ENCODE measurements at regions not wholly inside any gene's neighbourhood (a gene's known extent, or its start where the extent isn't known, plus 50 kb on each side); places are given as distances from the start of the nearest gene placed in this dataset.

GRCh38 chr15:70487387-70487740 lies 276.0 kb downstream of the UACA start:
- TF ChIP-seq CTCF (IDR thresholded peaks at IDR 0.05; ENCODE audit: low read depth, low read length, poor library complexity, severe bottlenecking) (no peak), EZH2phosphoT487 (IDR thresholded peaks at IDR 0.05; ENCODE audit: borderline replicate concordance, low read length) (no peak)
